Stomach (tissue), 4 donors: ENCODE measurements at regions not wholly inside any gene's neighbourhood (a gene's known extent, or its start where the extent isn't known, plus 50 kb on each side); places are given as distances from the start of the nearest gene placed in this dataset.

Source experiments
- CTCF ChIP-seq, 7 experiments: fragments of 450-650 bp in 4 of 7; fragments of 200-600 bp in 3 of 7; sonication (generic) in 3 of 7; IDR thresholded peaks; one replicate each; pipeline ENCODE4 v1.5.1; 2016 to 2019; ENCODE audit warnings: antibody characterized with exemption in 7 of 7, control low read depth in 2 of 7, mild to moderate bottlenecking in 1 of 7
- EP300 ChIP-seq: sonication (generic); formaldehyde crosslinking; IDR thresholded peaks from one replicate; pipeline ENCODE4 v1.6.1; 2017; ENCODE audit warnings: antibody characterized with exemption
- POLR2A ChIP-seq, 4 donors: fragments of 450-650 bp; IDR thresholded peaks; one replicate each; pipeline ENCODE4 v1.6.1; 2016; ENCODE audit warnings: antibody characterized with exemption in 4 of 4, control low read depth in 2 of 4, mild to moderate bottlenecking in 1 of 4, moderate library complexity in 1 of 4
- POLR2AphosphoS5 ChIP-seq, 3 donors: sonication (generic); formaldehyde crosslinking; IDR thresholded peaks; one replicate each; pipeline ENCODE4 v1.6.1; 2016; ENCODE audit warnings: antibody characterized with exemption in 3 of 3

- TF ChIP-seq POLR2A (IDR thresholded peaks at IDR 0.05) (no peak), CTCF (IDR thresholded peaks at IDR 0.05) (no peak), POLR2AphosphoS5 (IDR thresholded peaks at IDR 0.05) (no peak), EP300 (no peak)
These were observed 807.6 kb downstream of the DNAJB9 start for GRCh38 chr7:109377076-109377884.
